Spleen (tissue), 11 donors: ENCODE measurements at regions not wholly inside any gene's neighbourhood (a gene's known extent, or its start where the extent isn't known, plus 50 kb on each side); places are given as distances from the start of the nearest gene placed in this dataset.

Source experiments
- DNase-seq: peaks from one replicate; pipeline ENCODE4 v3.0.0-alpha.2; 2020
- H3K27ac ChIP-seq, 8 donors: fragments of 200-600 bp; sonication (generic) in 7 of 8; 1 replicate in 4 of 8; 2 replicates in 4 of 8; pipeline versions ENCODE4 v1.5.0 to v1.8.0; 2016 to 2021; ENCODE audit warnings: inconsistent platforms in 4 of 8, mild to moderate bottlenecking in 4 of 8, moderate library complexity in 1 of 8
- H3K27me3 ChIP-seq, 7 donors: fragments of 200-600 bp; sonication (generic) in 6 of 7; replicated peaks in 1 of 7; 1 replicate in 4 of 7; 2 replicates in 3 of 7; pipeline versions ENCODE4 v1.5.0 to v1.8.0; 2016 to 2021; ENCODE audit warnings: inconsistent platforms in 3 of 7, mild to moderate bottlenecking in 1 of 7
- H3K36me3 ChIP-seq, 6 donors: fragments of 200-600 bp; sonication (generic) in 5 of 6; 1 replicate in 4 of 6; 2 replicates in 2 of 6; pipeline versions ENCODE4 v1.5.0 to v1.8.0; 2016 to 2021; ENCODE audit warnings: inconsistent platforms in 2 of 6
- H3K4me1 ChIP-seq, 6 donors: fragments of 200-600 bp; sonication (generic) in 5 of 6; 1 replicate in 3 of 6; 2 replicates in 3 of 6; pipeline versions ENCODE4 v1.5.0 to v1.8.0; 2016 to 2021; ENCODE audit warnings: inconsistent platforms in 3 of 6
- H3K4me3 ChIP-seq, 8 donors: fragments of 200-600 bp; sonication (generic) in 7 of 8; 1 replicate in 4 of 8; 2 replicates in 4 of 8; pipeline versions ENCODE4 v1.5.0 to v1.8.0; 2016 to 2021; ENCODE audit warnings: inconsistent platforms in 4 of 8, mild to moderate bottlenecking in 4 of 8, moderate library complexity in 2 of 8
- H3K9me3 ChIP-seq, 8 donors: fragments of 200-600 bp; sonication (generic) in 7 of 8; 1 replicate in 4 of 8; 2 replicates in 4 of 8; pipeline versions ENCODE4 v1.5.0 to v1.8.0; 2016 to 2021; ENCODE audit warnings: inconsistent platforms in 4 of 8
- POLR2A ChIP-seq, 3 donors: fragments of 450-650 bp; IDR thresholded peaks; one replicate each; pipeline ENCODE4 v1.5.1; 2017; ENCODE audit warnings: antibody characterized with exemption in 3 of 3, mild to moderate bottlenecking in 1 of 3
- POLR2AphosphoS5 ChIP-seq, 3 donors: sonication (generic); formaldehyde crosslinking; IDR thresholded peaks; one replicate each; pipeline ENCODE4 v1.5.1; 2017; ENCODE audit warnings: antibody characterized with exemption in 3 of 3
- WGBS, 5 donors: extraction: QIAGEN DNeasy Blood & Tissue Kit in 3 of 5; methylation state at CpG; one replicate each; pipeline versions ENCODE4 v1.1.5 to v1.1.7; 2013 to 2018; 5-methylcytosine and 5-hydroxymethylcytosine counted together
- intact Hi-C: fragments of 100-400 bp; cut with DNase I; formaldehyde crosslinking; loops from one replicate; pipeline ENCODE4 v1.15.0; 2023; ENCODE audit warnings: low total_unique reads
- TF ChIP-seq, protein P1 (sequence below), 11 experiments: fragments of 200-600 bp in 7 of 11; fragments of 450-650 bp in 4 of 11; sonication (generic) in 4 of 11; IDR thresholded peaks in 8 of 11; conservative IDR thresholded peaks in 3 of 11; 1 replicate in 7 of 11; 2 replicates in 4 of 11; pipeline versions ENCODE4 v1.4.0 to v1.8.0; 2016 to 2021; ENCODE audit warnings: antibody characterized with exemption in 11 of 11, inconsistent platforms in 4 of 11, mild to moderate bottlenecking in 1 of 11
- donor health status: healthy with polysubstance abuse.
- donor health status: DM: no; HTN: no; CAD: no; lungs with moderate emphysema.
- donor health status: DM: no; HTN: no; CAD: no.
- donor health status: Bipolar disorder and iron deficiency.
- donor health status: healthy.
- donor health status: DM: no; HTN: no; CAD: no.
- donor health status: DM: yes; HTN: yes; CAD: no.

DNA sequence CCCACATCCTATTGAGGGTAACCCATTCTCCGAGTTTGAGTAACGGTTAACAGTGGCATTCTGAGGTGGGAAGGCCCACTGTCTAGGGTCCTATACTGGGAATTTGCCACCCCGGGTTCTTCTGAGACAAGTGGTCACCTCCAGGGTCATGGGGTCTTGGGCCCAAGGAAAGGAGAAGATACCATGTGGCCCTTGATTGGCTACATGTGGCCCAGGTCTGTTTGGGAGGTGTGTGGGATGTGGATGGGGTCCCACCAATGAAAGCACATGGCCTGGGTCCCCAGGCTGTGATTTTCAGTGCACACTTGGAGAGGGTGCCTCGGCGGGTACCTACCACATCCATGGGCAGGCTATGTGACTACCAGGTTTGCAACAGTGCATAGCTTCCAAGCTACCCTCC lies 214.4 kb downstream of the UBE3A start:
- Histone ChIP-seq H3K27ac (no peak overlapping the region), H3K27me3 (no peaks in the 10 kb centered on the region), H3K4me3 (no peak overlapping the region), H3K4me1 (no peaks in the 10 kb centered on the region), H3K9me3 (peaks cover 0 to 100% (median 72%) of the 10 kb centered on the region in 8 donors), H3K36me3 (no peaks in the 10 kb centered on the region)
- WGBS, 5 donors, result 77 to 93% (median 91%) methylated on average over 5 of the region's 5 CpGs
- no peak for DNase-seq
- intact Hi-C loops, result no loop called here
- TF ChIP-seq POLR2A (IDR thresholded peaks at IDR 0.05) (no peak), POLR2AphosphoS5 (IDR thresholded peaks at IDR 0.05) (no peak)
- TF ChIP-seq, protein P1, sequence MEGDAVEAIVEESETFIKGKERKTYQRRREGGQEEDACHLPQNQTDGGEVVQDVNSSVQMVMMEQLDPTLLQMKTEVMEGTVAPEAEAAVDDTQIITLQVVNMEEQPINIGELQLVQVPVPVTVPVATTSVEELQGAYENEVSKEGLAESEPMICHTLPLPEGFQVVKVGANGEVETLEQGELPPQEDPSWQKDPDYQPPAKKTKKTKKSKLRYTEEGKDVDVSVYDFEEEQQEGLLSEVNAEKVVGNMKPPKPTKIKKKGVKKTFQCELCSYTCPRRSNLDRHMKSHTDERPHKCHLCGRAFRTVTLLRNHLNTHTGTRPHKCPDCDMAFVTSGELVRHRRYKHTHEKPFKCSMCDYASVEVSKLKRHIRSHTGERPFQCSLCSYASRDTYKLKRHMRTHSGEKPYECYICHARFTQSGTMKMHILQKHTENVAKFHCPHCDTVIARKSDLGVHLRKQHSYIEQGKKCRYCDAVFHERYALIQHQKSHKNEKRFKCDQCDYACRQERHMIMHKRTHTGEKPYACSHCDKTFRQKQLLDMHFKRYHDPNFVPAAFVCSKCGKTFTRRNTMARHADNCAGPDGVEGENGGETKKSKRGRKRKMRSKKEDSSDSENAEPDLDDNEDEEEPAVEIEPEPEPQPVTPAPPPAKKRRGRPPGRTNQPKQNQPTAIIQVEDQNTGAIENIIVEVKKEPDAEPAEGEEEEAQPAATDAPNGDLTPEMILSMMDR (IDR thresholded peaks at IDR 0.05 in 8 of 11, conservative IDR thresholded peaks at IDR 0.05 in 3 of 11), result no peak

DNA sequence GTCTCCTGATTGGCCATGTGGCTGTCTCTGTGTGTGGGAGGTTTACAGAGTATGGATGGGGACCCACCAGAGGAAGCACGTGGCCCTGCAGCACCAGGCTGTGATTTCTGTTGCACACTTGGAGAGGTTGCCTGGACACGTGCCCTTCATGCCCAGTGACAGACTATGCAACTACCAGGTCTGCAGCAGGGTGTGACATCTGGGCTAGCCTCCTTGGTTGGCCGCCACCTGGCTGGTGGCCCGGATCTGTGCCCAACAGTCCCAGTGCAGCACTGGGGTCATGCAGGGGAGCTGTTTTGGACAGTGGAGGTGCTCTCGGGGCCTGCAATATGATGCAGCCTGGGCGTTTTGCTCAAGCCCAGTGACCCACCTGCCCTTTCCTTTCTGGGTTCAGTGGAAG lies 212.5 kb downstream of the UBE3A start:
- Histone ChIP-seq H3K27me3 (no peaks in the 10 kb centered on the region), H3K36me3 (no peaks in the 10 kb centered on the region), H3K4me1 (no peaks in the 10 kb centered on the region), H3K9me3 (peaks cover 0 to 100% (median 71%) of the 10 kb centered on the region in 8 donors), H3K4me3 (no peak overlapping the region), H3K27ac (no peak overlapping the region)
- intact Hi-C loops, result no loop called here
- no peak for DNase-seq
- TF ChIP-seq POLR2AphosphoS5 (IDR thresholded peaks at IDR 0.05) (no peak), POLR2A (IDR thresholded peaks at IDR 0.05) (no peak)
- TF ChIP-seq, protein P1 (IDR thresholded peaks at IDR 0.05 in 8 of 11, conservative IDR thresholded peaks at IDR 0.05 in 3 of 11), result no peak
- WGBS, 5 donors, result 76 to 83% (median 80%) methylated on average over 5 to 6 of the region's 6 CpGs

DNA sequence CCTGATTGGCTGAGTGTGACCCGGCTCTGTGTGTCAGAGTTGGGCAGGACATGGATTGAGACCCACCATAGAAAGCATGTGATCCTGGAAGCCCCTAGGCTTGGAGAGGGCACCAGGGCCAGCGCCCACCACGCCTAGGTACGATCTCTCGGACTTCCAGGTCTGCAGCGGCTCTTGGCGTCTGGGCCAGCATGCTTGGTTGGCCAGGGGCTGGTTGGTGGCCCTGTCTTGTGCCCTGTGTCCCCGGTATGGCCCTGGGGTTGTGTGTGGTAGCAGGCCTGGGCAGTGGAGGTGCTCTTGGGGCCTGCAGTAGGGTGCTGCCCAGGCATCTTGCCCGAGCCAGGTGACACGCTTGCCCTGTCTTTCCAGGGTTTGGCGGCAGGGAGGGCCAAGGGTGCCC lies 210.6 kb downstream of the UBE3A start:
- H3K27ac ChIP-seq, result no peak overlapping the region
- intact Hi-C loops, result no loop called here
- H3K36me3 ChIP-seq, result no peaks in the 10 kb centered on the region
- no peaks in the 10 kb centered on the region for H3K27me3 ChIP-seq
- H3K4me3 ChIP-seq, result no peak overlapping the region
- TF ChIP-seq, protein P1 (IDR thresholded peaks at IDR 0.05 in 8 of 11, conservative IDR thresholded peaks at IDR 0.05 in 3 of 11), result no peak
- TF ChIP-seq POLR2AphosphoS5 (IDR thresholded peaks at IDR 0.05) (no peak), POLR2A (IDR thresholded peaks at IDR 0.05) (no peak)
- H3K9me3 ChIP-seq, result peaks cover 0 to 100% (median 71%) of the 10 kb centered on the region in 8 donors
- H3K4me1 ChIP-seq, result no peaks in the 10 kb centered on the region
- no peak for DNase-seq
- 74 to 93% (median 87%) methylated on average over 3 to 11 of the region's 11 CpGs for WGBS, 5 donors

DNA sequence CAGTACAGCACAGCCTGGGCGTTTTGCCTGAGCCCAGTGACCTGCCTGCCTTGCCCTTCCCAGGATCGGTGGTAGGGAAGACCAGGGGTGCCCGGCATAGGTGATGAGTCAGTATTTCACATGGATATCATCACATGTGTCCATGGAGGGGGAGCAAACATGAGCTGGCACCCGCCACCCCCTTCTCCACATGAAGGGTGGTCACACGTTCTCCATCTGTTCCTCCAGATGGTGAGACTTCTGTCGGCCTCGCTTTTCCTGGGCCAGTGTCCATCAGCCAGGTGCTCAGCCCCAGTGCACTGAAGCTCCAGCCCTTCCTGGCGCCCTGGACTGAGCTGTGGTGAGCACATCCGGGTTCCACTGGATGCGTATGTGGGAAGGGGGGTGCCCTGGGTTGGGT lies 208.4 kb downstream of the UBE3A start:
- Histone ChIP-seq H3K36me3 (no peaks in the 10 kb centered on the region), H3K4me1 (no peaks in the 10 kb centered on the region), H3K27ac (no peak overlapping the region), H3K27me3 (no peaks in the 10 kb centered on the region), H3K4me3 (no peak overlapping the region), H3K9me3 (peaks cover 0 to 100% (median 71%) of the 10 kb centered on the region in 8 donors)
- TF ChIP-seq POLR2A (IDR thresholded peaks at IDR 0.05) (no peak), POLR2AphosphoS5 (IDR thresholded peaks at IDR 0.05) (no peak)
- TF ChIP-seq, protein P1 (IDR thresholded peaks at IDR 0.05 in 8 of 11, conservative IDR thresholded peaks at IDR 0.05 in 3 of 11), result no peak
- DNase-seq, result no peak
- intact Hi-C loops, result no loop called here
- 77 to 87% (median 83%) methylated on average over 10 of the region's 10 CpGs for WGBS, 5 donors
